GM19240 (cell line): ENCODE measurements at regions not wholly inside any gene's neighbourhood (a gene's known extent, or its start where the extent isn't known, plus 50 kb on each side); places are given as distances from the start of the nearest gene placed in this dataset.

Source experiments
- DNase-seq: peaks from one replicate; pipeline ENCODE4 v3.0.0; 2011; ENCODE audit warnings: low spot score; ENCODE audit not compliant: insufficient read length

GRCh38 chr4:130296448-130296847, 1200.5 kb downstream of the C4orf33 start:
- no peak for DNase-seq

- no peak for DNase-seq
Observed at GRCh38 chr4:130306566-130306965, 1210.6 kb downstream of the C4orf33 start.

GRCh38 chr4:130309221-130309620, 1213.3 kb downstream of the C4orf33 start:
- no peak for DNase-seq

GRCh38 chr4:130322439-130322838, 1226.5 kb downstream of the C4orf33 start:
- no peak for DNase-seq

- no peak for DNase-seq
Observed at GRCh38 chr4:130329036-130329435, 1233.1 kb downstream of the C4orf33 start.

GRCh38 chr4:130333241-130333759, 1237.3 kb downstream of the C4orf33 start:
- DNase-seq = no peak

- DNase-seq = no peak
Observed at GRCh38 chr4:130335417-130336194, 1239.7 kb downstream of the C4orf33 start.

- no peak for DNase-seq
Observed at GRCh38 chr4:130336585-130337217, 1240.7 kb downstream of the C4orf33 start.

GRCh38 chr4:130338851-130339250, 1242.9 kb downstream of the C4orf33 start:
- DNase-seq = no peak

GRCh38 chr4:130349745-130350144, 1253.8 kb downstream of the C4orf33 start:
- no peak for DNase-seq

GRCh38 chr4:130356873-130357272, 1260.9 kb downstream of the C4orf33 start:
- no peak for DNase-seq

- DNase-seq = no peak
Observed at GRCh38 chr4:130359542-130359941, 1263.6 kb downstream of the C4orf33 start.

GRCh38 chr4:130361616-130362015, 1265.7 kb downstream of the C4orf33 start:
- DNase-seq = no peak

- no peak for DNase-seq
Observed at GRCh38 chr4:130368668-130369067, 1272.7 kb downstream of the C4orf33 start.

- DNase-seq = no peak
Observed at GRCh38 chr4:130393231-130393630, 1297.3 kb downstream of the C4orf33 start.

- DNase-seq = no peak
Observed at GRCh38 chr4:130393642-130394041, 1297.7 kb downstream of the C4orf33 start.

- no peak for DNase-seq
Observed at GRCh38 chr4:130395871-130396270, 1299.9 kb downstream of the C4orf33 start.

GRCh38 chr4:130403221-130403620, 1307.3 kb downstream of the C4orf33 start:
- no peak for DNase-seq

- DNase-seq = no peak
Observed at GRCh38 chr4:130416228-130416627, 1320.3 kb downstream of the C4orf33 start.

GRCh38 chr4:130419211-130419975, 1323.4 kb downstream of the C4orf33 start:
- no peak for DNase-seq

GRCh38 chr4:130422261-130422660, 1326.3 kb downstream of the C4orf33 start:
- no peak for DNase-seq

- DNase-seq = no peak
Observed at GRCh38 chr4:130424211-130424610, 1328.3 kb downstream of the C4orf33 start.
